ENCODE measurements at regions not wholly inside any gene's neighbourhood (a gene's known extent, or its start where the extent isn't known, plus 50 kb on each side); places are given as distances from the start of the nearest gene placed in this dataset.

DNA sequence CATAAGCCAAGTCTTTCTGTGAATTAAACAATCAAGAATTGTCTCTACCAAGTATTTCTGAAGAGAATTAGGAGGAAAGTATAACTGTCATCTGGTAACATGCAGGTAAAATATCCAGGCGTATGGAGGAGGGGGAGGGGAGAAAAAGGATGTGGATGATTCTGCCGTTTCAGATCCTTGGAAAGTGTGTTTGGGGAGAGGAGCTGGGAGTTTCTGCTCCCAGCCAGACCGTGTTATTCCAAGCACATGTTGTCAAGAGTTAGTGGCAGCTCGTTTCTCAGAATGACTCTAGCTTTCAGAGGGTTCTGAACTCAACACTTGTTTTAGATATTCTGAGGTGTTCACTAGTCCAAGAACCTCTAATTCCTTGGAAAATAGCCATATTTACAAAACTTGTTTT is 137.6 kb downstream of the FAM124B start:
- TF ChIP-seq, protein P1, sequence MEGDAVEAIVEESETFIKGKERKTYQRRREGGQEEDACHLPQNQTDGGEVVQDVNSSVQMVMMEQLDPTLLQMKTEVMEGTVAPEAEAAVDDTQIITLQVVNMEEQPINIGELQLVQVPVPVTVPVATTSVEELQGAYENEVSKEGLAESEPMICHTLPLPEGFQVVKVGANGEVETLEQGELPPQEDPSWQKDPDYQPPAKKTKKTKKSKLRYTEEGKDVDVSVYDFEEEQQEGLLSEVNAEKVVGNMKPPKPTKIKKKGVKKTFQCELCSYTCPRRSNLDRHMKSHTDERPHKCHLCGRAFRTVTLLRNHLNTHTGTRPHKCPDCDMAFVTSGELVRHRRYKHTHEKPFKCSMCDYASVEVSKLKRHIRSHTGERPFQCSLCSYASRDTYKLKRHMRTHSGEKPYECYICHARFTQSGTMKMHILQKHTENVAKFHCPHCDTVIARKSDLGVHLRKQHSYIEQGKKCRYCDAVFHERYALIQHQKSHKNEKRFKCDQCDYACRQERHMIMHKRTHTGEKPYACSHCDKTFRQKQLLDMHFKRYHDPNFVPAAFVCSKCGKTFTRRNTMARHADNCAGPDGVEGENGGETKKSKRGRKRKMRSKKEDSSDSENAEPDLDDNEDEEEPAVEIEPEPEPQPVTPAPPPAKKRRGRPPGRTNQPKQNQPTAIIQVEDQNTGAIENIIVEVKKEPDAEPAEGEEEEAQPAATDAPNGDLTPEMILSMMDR (IDR thresholded peaks at IDR 0.05; ENCODE audit: unreplicated experiment) = no peak
- no peak for DNase-seq (ENCODE audit: low spot score, unreplicated experiment)
- no peaks in the 10 kb centered on the region for H3K36me3 Mint-ChIP-seq (ENCODE audit: insufficient read depth)
- peaks cover 3% of the 10 kb centered on the region for H3K27me3 Mint-ChIP-seq
- peaks cover 9% of the 10 kb centered on the region for H3K4me1 Mint-ChIP-seq (ENCODE audit: low read depth)
- H3K9me3 Mint-ChIP-seq (ENCODE audit: low read depth) = peaks cover 3% of the 10 kb centered on the region
- no peak overlapping the region for H3K27ac Mint-ChIP-seq
- H3K4me3 Mint-ChIP-seq (ENCODE audit: low read depth) = no peak overlapping the region

DNA sequence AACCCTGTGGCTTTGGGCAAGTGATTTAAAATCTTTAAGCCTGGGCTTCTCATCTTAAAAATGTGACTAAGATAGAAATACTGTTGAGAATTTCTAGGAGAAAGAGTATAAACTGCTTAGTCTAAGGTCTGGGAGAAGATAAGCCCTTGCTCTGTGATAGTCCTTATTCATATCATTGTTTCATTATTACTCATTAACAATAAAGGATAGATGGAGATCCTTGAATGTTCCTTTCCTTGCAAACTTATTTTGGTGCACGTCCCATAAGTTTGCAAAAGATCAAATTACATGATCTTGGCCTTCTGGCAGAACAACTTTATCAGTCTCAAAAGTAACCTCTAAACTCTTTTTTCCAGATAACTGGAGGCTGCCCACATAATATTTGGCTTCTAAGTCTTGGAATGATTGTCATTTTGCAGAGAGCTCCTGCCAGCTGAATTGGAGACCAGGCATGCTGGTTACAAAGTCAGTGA is 138.3 kb downstream of the FAM124B start:
- DNase-seq (ENCODE audit: low spot score, unreplicated experiment) = no peak
- Mint-ChIP-seq H3K9me3 (ENCODE audit: low read depth) (peaks cover 3% of the 10 kb centered on the region), H3K4me1 (ENCODE audit: low read depth) (peaks cover 9% of the 10 kb centered on the region), H3K36me3 (ENCODE audit: insufficient read depth) (no peaks in the 10 kb centered on the region), H3K27me3 (peaks cover 3% of the 10 kb centered on the region), H3K4me3 (ENCODE audit: low read depth) (no peak overlapping the region), H3K27ac (no peak overlapping the region)
- TF ChIP-seq, protein P1 (IDR thresholded peaks at IDR 0.05; ENCODE audit: unreplicated experiment) = no peak

DNA sequence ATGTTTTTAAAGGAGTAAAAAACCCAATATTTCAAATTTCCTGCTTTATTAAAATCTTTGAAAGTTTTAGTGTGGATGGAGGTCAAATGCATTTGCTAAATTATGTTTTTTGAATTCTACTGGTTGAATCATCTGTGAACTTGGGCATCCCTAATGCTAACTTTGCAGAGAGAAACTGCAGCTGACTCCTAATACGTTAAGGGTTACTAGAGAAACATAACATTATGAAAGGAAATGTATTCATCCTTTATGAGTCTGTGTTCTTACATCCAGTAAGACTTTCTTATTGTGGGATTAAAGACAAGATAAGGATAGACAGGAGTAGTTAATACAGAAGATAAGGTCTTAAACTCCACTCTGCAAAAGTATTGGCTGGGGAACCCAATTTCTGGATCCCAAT is 140.6 kb downstream of the FAM124B start:
- no peak for DNase-seq (ENCODE audit: low spot score, unreplicated experiment)
- H3K4me3 Mint-ChIP-seq (ENCODE audit: low read depth) = no peak overlapping the region
- H3K9me3 Mint-ChIP-seq (ENCODE audit: low read depth) = no peaks in the 10 kb centered on the region
- no peak overlapping the region for H3K27ac Mint-ChIP-seq
- no peaks in the 10 kb centered on the region for H3K36me3 Mint-ChIP-seq (ENCODE audit: insufficient read depth)
- TF ChIP-seq, protein P1 (IDR thresholded peaks at IDR 0.05; ENCODE audit: unreplicated experiment) = no peak
- peaks cover 5% of the 10 kb centered on the region for H3K4me1 Mint-ChIP-seq (ENCODE audit: low read depth)
- peaks cover 3% of the 10 kb centered on the region for H3K27me3 Mint-ChIP-seq

DNA sequence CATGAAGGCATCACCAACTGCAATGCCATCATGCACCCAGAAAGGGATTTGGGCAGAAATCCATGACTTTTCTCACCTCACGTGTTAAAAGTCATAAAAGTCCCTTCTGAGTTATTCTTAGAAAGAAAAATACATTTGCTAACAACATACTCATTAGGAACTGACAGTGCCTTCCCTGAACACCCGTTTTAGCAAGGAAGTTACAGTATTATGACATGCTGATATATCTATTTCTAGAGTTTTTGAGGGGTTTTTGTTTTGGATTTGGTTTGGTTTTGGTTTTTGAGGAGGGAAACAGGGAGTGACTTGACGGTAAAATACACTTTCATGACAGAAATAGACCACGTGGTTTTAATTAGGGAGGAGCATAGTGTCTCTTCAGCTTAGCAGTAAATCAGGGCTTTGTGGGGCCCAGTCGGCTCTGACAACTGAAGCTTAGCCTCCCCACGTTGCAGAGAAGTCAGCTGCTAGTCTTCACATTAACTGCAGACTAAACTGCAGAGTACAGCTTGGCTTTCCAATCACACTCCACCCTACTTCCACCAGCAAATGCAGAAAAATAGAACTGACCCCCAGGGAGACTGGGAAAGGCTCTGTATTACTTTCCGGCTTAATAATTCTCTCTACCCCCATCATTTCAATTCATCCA is 141.4 kb downstream of the FAM124B start:
- TF ChIP-seq, protein P1 (IDR thresholded peaks at IDR 0.05; ENCODE audit: unreplicated experiment) = no peak
- Mint-ChIP-seq H3K4me3 (ENCODE audit: low read depth) (no peak overlapping the region), H3K9me3 (ENCODE audit: low read depth) (no peaks in the 10 kb centered on the region), H3K27ac (no peak overlapping the region), H3K27me3 (peaks cover 3% of the 10 kb centered on the region), H3K4me1 (ENCODE audit: low read depth) (peaks cover 5% of the 10 kb centered on the region), H3K36me3 (ENCODE audit: insufficient read depth) (no peaks in the 10 kb centered on the region)
- DNase-seq (ENCODE audit: low spot score, unreplicated experiment) = no peak

DNA sequence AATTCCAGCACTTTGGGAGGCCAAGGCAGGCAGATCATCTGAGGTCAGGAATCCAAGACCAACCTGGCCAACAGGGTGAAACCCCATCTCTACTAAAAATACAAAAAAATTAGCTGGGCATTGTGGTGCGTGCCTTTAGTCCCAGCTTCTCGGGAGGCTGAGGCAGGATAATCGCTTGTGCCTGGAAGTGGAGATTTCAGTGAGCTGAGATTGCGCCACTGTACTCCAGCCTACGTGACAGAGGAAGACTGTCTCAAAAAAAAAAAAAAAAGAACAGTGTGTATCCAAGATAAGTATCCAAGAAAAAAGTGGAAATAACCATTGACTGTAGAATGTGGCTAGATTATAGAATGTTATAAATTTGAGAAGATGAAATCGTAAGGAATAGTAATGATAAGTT is 142.1 kb downstream of the FAM124B start:
- H3K4me1 Mint-ChIP-seq (ENCODE audit: low read depth) = peaks cover 5% of the 10 kb centered on the region
- TF ChIP-seq, protein P1 (IDR thresholded peaks at IDR 0.05; ENCODE audit: unreplicated experiment) = no peak
- H3K27ac Mint-ChIP-seq = no peak overlapping the region
- H3K36me3 Mint-ChIP-seq (ENCODE audit: insufficient read depth) = no peaks in the 10 kb centered on the region
- DNase-seq (ENCODE audit: low spot score, unreplicated experiment) = no peak
- no peaks in the 10 kb centered on the region for H3K9me3 Mint-ChIP-seq (ENCODE audit: low read depth)
- H3K4me3 Mint-ChIP-seq (ENCODE audit: low read depth) = no peak overlapping the region
- H3K27me3 Mint-ChIP-seq = peaks cover 3% of the 10 kb centered on the region

Data from progenitor cell of endocrine pancreas (in vitro differentiated cells).